ENCODE measurements at regions not wholly inside any gene's neighbourhood (a gene's known extent, or its start where the extent isn't known, plus 50 kb on each side); places are given as distances from the start of the nearest gene placed in this dataset.

DNA sequence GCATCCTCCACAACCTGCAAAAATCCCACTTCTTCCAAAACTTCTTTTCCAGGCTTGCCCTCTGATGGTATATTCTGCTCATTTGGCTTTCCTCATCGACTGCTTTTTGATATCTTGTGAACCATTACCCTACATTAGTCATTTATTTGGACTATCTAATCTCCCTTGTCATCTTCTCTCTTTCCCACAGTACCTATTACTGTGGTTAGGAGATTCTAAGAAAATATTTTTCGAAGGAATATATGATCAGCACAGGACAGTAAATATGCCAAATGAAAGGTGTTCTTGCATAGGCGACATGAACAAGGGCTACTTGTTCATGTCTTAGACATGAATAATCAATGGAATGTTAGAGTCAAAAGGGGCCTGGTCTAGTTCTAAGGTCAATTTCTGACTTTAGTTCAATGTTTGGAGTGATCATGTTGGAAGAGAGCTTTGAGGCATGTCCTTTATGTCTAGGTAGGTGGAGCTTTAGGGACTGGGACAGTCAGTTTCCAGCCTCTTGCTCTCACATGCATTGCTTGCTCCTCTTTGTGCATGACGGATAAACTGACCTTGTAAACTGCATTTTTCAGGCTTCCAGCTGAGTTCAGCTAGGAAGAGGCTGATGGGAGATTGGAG is 243.4 kb upstream of the RPS23 start:
- TF ChIP-seq, protein P1, sequence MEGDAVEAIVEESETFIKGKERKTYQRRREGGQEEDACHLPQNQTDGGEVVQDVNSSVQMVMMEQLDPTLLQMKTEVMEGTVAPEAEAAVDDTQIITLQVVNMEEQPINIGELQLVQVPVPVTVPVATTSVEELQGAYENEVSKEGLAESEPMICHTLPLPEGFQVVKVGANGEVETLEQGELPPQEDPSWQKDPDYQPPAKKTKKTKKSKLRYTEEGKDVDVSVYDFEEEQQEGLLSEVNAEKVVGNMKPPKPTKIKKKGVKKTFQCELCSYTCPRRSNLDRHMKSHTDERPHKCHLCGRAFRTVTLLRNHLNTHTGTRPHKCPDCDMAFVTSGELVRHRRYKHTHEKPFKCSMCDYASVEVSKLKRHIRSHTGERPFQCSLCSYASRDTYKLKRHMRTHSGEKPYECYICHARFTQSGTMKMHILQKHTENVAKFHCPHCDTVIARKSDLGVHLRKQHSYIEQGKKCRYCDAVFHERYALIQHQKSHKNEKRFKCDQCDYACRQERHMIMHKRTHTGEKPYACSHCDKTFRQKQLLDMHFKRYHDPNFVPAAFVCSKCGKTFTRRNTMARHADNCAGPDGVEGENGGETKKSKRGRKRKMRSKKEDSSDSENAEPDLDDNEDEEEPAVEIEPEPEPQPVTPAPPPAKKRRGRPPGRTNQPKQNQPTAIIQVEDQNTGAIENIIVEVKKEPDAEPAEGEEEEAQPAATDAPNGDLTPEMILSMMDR (IDR thresholded peaks at IDR 0.05; ENCODE audit: insufficient read depth, low read length) = no peak
- no peak for TF ChIP-seq POLR2AphosphoS5 (IDR thresholded peaks at IDR 0.05; ENCODE audit: low read depth)
- no peak for TF ChIP-seq SPI1 (IDR thresholded peaks at IDR 0.05; ENCODE audit: borderline replicate concordance, low read depth)
- no peak for TF ChIP-seq REST (IDR thresholded peaks at IDR 0.05; ENCODE audit: insufficient replicate concordance, low read depth)

Data from HL-60 (cell line).